Medulla oblongata (tissue), 1 donor: ENCODE measurements at regions not wholly inside any gene's neighbourhood (a gene's known extent, or its start where the extent isn't known, plus 50 kb on each side); places are given as distances from the start of the nearest gene placed in this dataset.

Source experiments
- DNase-seq: peaks from one replicate; pipeline ENCODE4 v3.0.0-alpha.2; 2015; ENCODE audit errors: extremely low spot score

GRCh38 chr13:31927219-31927653 lies 104.3 kb upstream of the FRY start:
- no peak for DNase-seq

- no peak for DNase-seq
Measured at GRCh38 chr13:31929031-31929770, 102.4 kb upstream of the FRY start.

- DNase-seq = no peak
Measured at GRCh38 chr13:31930490-31930889, 101.1 kb upstream of the FRY start.

DNA sequence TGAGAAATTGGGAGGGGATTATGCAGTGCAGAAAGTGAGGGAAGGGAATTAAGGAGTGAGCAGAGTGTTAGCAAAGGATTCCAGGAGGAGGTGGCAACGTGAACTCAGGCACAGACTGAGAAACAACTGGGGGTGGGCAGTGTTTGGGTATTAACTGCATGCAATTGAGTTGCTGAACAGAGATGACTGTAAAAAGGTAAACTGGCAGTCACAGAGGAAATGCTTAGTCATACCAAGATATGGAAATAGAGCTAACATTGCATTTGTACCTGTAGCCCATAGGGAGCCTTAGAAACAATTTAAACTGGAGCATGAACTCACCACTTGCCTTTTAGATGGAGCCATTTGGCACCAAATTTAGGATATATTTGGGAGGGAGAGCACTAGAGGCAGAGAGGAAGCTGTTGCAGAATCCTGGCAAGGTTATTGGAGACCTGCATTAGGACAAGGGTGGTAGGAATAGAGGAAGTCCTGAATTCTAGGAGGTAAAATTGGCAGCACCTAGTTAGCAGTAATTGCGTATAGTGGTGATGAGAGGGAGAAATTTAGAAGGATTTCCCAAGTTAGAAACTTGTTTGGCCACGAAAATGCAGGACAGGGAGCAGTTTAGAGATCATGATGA lies 100.6 kb upstream of the FRY start:
- no peak for DNase-seq

DNA sequence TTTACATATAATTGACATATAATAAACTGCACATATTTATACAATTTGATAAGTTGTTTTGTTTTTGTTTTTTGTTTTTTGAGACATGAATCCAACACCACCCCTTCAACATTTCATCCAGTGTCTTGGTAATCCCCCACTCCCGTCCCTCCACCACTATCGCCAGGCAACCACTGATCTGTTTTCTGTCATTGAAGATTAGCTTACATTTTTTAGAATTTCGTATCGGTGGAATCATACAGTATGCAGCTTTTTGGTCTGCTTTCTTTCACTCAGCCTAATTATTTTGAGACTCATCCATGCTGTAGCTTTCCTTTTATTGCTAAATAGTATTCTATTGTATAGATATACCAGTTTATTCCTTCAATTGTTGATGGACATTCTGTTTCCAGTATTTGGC lies 94.1 kb upstream of the FRY start:
- no peak for DNase-seq

GRCh38 chr13:31940076-31940475 lies 91.5 kb upstream of the FRY start:
- no peak for DNase-seq

DNA sequence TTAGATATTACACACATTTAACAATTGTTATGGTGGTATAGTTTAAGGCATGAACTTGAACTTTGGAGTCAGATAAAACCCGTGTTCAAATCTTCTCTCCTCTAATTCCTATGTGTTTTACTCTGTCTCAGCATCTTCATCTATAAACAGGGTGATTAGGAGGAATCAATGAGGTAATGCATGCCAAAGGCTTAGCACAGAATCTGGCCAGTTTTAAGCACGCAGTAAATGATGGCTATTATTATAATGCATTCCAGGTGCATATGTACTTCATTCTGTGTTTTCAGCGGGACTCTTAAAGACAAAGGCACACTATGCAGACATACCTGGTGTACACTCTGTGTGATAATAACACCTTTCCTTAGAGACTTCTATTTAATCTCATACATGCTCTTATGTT lies 88.0 kb upstream of the FRY start:
- no peak for DNase-seq

GRCh38 chr13:31944262-31945160 lies 87.1 kb upstream of the FRY start:
- DNase-seq = no peak

DNA sequence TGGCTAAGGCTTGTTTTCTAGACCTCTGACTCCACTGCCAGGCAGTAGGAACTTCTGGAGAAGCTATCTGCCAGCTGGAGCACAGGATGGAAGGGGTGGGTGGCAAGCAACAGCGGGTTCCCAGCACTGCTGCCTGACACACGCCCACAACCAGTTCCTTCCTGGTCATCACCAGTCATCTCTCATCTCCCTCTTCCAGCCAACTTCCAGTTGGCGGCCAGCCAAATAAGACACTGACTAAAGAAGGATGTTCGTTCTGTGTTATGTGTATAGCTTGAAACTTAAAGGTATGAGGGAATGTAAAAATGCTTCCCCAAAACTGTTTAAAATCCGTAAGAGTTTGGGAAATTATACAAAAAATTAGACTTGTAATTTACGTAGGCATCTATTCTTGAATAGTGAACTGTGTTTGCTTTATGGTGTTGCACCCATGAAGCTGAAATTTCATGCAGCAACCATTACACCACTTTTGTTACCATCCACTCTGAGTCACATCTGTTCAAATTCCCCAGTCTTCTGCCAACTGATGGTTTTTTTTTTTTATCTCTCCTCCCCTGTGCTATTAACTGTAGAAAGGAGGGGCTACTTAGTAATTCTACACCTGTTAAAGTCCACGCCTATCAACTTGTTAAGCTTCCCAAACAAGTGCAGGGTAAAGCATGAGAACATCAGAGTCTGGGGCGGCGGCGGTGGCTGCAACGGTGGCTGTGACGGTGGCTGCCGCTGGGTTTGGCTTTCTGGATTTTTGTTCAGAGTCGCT lies 86.2 kb upstream of the FRY start:
- DNase-seq = peak; percentile 13

- DNase-seq = no peak
Measured at GRCh38 chr13:31946091-31946770, 85.3 kb upstream of the FRY start.

DNA sequence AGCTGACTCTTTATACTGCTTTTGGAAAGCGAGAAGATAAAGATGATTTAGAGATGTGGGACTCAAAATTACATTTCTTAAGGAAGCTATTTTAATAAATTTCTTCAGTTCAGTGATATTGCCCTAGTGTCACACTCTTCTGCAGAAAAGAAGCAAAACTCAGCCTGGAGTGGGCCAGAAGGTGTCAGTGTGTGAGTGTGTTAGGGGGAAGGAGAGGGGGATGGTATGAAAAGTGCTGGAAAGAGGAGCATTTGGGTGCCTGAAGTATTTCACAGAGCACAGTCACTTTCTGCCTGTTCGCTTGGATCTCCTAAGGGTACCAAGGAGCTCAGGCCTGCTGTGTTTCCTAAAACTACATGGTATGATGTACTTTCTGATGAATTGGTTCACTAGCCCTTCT lies 84.5 kb upstream of the FRY start:
- DNase-seq = peak; percentile 16

DNA sequence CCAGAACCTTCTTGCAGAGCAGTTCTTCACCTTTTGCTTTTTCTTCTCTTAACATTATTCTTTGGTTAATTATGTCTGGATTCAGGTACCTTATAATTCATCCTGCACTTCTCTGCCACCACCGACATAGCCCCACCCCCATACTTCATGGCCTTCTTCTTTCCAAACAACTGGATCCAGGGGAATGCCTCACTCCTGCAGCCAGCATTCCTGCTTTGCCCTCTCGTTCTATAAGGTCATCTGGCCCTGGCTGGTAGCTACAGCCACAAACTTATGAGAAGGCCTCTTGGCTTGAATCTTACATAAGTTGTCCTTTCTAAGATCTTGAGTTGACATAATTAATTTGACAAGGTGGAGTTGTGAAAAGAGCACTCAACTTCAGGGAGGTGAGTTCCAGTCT lies 84.1 kb upstream of the FRY start:
- DNase-seq = no peak

GRCh38 chr13:31949486-31949885 lies 82.1 kb upstream of the FRY start:
- DNase-seq = no peak

DNA sequence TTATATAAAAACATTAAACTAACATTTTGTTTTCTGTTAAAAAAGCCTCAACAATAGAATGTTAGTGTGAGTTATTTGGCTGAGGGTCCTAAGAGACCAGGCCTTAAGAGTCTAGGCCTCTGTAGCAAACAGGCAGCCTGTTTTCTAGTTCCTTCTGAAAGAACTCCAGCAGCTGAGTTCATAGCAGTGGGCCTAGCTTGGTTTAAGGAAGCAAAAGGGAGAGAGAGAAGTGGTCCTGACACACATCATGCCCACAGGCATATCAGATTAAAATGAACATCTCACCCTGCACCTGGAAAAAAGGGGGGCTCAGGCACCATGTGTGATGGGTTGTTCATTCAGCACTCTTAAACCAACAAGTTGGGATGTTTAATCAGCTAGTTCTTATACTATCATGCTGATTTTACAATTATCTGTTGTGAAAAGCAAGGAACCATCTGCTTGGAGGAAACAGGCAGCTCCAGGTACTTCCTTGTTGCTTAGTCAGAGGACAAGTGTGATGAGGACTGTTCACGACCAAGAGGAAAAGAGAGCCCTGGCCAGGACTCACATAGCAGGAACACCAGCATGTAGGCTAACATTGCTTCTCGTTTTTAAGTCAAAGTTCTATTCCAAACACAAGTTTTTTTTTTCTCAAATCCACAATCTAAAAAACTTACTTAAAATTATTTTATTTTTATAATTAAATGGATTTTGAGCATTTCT lies 81.3 kb upstream of the FRY start:
- DNase-seq = peak; percentile 4

DNA sequence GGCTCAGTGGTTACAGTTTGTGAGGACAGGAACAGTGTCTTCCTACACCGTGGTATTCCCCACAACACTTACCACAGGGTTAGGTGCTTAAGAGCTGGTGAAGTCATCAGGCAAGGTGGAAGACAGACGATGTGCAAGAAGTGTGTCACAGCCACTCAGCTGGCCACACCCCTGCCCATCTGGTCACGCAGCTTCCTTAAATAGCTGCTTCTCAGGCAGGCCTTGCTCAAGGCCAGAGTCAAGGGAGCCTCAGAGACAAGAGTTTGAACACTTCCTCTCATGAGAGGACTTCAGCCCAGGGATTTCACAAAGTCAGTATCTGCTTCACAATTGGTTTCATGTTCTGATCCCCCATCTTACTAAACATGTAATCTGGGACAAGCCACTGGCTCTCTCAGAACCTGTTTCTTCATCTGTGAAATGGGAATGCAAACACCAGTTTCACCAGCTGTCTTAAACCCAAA lies 80.3 kb upstream of the FRY start:
- DNase-seq = peak; percentile 27

DNA sequence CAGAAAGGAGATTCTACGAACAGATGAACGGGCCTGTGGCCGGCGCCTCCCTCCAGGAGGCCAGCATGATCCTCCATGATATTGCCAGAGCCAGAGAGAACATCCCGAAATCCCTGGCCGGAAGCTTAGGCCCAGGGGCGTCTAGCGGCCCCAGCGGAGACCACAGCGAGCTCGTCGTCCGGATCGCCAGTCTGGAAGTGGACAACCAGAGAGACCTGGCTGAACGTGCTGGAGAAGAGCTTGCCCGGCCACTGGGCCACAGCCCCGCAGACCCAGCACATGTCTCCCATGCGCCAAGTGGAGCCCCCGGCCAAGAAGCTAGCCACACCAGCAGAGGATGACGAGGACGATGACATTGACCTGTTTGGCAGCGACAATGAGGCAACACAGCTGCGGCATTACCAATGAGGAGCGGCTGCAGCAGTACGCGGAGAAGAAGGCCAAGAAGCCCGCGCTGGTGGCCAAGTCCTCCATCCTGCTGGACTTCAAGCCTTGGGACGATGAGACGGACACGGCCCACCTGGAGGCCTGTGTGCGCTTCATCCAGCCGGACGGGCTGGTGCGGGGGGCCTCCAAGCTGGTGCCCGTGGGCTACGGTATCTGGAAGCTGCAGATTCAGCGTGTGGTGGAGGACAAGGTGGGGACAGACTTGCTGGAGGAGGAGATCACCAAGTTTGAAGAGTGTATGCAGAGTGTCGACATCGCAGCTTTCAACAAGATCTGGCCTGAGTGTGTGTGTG lies 78.8 kb upstream of the FRY start:
- no peak for DNase-seq

- no peak for DNase-seq
Measured at GRCh38 chr13:31955101-31955500, 76.5 kb upstream of the FRY start.

DNA sequence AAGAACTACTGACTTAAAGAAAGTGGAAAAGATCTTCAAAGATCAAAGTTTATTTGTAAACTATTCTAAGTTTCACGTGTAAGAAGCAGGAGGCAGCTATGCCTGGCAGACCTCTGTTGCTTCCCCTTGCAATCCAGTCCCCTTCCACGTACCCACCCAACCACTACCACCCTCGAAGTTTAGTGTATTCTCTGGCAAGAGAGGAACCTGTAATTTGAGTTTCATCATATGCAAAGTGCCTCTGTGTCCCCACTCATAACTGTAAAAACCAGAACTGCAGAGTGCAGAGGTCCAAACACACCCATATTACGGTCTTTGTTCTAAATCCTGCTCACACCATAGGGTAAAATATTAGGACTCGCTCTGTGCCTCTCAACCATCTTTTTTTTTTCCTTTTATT lies 75.8 kb upstream of the FRY start:
- DNase-seq = no peak

GRCh38 chr13:31956980-31957644 lies 74.5 kb upstream of the FRY start:
- DNase-seq = no peak
